AG04450 (cell line): ENCODE measurements at regions not wholly inside any gene's neighbourhood (a gene's known extent, or its start where the extent isn't known, plus 50 kb on each side); places are given as distances from the start of the nearest gene placed in this dataset.
A peak's percentile ranks its signal among the peaks of the same experiment; 100 is the strongest.
"Not testable (repeated sequence)": the region's sequence is repeated elsewhere in the genome, so short reads cannot be mapped to it uniquely, and the experiment has no call there.

Experiments used
- CTCF ChIA-PET: fragments of 300-600, 350-600 bp; formaldehyde crosslinking; extraction: SDS; loops from one replicate; lab custom pipeline; 2022; ENCODE audit warnings: antibody characterized with exemption, inconsistent platforms; lab: Charles Lee
- POLR2A ChIA-PET: fragments of 350-600 bp; formaldehyde crosslinking; extraction: SDS; loops from one replicate; lab custom pipeline; 2021; ENCODE audit warnings: antibody characterized with exemption, inconsistent platforms; lab: Yijun Ruan, JAX
- DNase-seq: peaks from one replicate; pipeline ENCODE4 v3.0.0-alpha.2; 2011; ENCODE audit warnings: low read depth, low spot score
- H3K27ac ChIP-seq: one replicate; pipeline ENCODE4 v1.5.1; 2012; ENCODE audit warnings: low read depth, low read length, control low read depth
- H3K27me3 ChIP-seq: one replicate; pipeline ENCODE4 v1.6.0; 2012; ENCODE audit warnings: low read length; ENCODE audit not compliant: control insufficient read depth, insufficient read depth
- H3K4me3 ChIP-seq: 2 replicates; pipeline ENCODE4 v1.5.1; 2011; ENCODE audit warnings: mild to moderate bottlenecking, low read depth, low read length, control low read depth
- H3K9me3 ChIP-seq: 2 replicates; pipeline ENCODE4 v1.5.1; 2012; ENCODE audit warnings: low read length; ENCODE audit not compliant: control insufficient read depth, insufficient read depth
- TF ChIP-seq, protein P1 (sequence below): IDR thresholded peaks from 2 replicates; pipeline ENCODE4 v1.5.1; 2011; ENCODE audit warnings: low read depth, low read length, control low read depth, inconsistent platforms

DNA sequence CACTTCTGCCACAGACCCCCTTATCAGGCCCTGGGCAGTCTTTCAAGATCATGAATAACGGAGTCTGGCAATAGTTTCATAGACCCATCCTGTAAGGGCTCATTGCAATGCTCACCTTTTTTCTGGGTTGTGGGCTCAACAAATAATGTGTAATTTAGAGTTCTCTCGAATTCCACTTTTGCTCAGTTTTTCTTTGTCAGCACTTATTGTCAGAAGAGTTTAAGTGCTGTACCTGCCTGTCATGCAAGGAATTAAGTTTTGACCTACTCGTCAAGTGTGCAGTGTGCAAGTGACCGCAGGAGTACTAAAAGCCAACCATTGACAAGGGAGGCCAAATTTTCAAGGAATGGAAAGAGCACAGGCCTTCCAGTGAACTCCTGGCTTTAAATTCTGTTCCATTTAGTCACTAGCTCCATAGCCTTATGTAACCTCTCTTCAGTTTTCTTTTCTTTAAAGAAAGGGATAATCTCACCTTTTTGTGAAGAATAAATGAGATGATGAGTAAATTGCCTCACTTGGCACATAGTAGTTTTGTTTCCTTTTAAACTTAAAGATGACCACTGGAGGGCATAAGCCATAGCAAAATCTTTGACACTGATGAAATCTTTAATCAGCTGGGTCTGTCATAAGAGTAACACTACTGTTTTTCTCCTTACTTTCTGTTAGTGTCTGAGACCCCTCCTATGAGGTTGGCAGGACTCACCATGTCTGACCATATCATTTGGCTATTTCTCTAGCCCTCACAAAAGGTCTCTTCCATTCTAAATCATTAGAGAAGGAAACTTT lies 313.3 kb downstream of the TYW1 start:
- CTCF ChIA-PET = no interaction called here

DNA sequence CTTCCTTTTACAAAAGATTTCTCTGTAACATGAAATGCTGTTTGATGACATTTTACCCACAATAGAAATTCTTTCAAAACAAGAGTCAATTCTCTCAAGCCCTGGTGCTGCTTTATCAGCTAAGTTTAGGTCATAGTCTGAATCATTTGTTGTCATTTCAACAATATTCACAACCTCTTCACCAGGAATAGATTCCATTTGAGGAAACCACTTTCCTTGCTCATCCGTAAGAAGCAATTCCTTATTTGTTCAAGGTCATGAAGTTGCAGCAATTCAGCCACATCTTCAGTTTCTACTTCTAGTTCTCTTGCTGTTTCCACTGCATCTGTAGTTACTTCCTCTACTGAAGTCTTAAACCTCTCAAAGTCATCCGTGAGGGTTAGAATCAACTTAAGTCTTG lies 315.3 kb downstream of the TYW1 start:
- ChIA-PET CTCF (no interaction called here), POLR2A (no interaction called here)
- TF ChIP-seq, protein P1, sequence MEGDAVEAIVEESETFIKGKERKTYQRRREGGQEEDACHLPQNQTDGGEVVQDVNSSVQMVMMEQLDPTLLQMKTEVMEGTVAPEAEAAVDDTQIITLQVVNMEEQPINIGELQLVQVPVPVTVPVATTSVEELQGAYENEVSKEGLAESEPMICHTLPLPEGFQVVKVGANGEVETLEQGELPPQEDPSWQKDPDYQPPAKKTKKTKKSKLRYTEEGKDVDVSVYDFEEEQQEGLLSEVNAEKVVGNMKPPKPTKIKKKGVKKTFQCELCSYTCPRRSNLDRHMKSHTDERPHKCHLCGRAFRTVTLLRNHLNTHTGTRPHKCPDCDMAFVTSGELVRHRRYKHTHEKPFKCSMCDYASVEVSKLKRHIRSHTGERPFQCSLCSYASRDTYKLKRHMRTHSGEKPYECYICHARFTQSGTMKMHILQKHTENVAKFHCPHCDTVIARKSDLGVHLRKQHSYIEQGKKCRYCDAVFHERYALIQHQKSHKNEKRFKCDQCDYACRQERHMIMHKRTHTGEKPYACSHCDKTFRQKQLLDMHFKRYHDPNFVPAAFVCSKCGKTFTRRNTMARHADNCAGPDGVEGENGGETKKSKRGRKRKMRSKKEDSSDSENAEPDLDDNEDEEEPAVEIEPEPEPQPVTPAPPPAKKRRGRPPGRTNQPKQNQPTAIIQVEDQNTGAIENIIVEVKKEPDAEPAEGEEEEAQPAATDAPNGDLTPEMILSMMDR = no peak
- Histone ChIP-seq H3K27me3 (no peaks in the 10 kb centered on the region), H3K4me3 (no peak overlapping the region), H3K9me3 (no peaks in the 10 kb centered on the region), H3K27ac (peak overlapping the region; percentile 52)
- DNase-seq = no peak

More for the DNA sequence above, 313.3 kb downstream of the TYW1 start:
- Histone ChIP-seq H3K27ac (no peak overlapping the region), H3K4me3 (no peak overlapping the region), H3K9me3 (no peaks in the 10 kb centered on the region), H3K27me3 (no peaks in the 10 kb centered on the region)
- POLR2A ChIA-PET = no interaction called here
- TF ChIP-seq, protein P1 = no peak
- no peak for DNase-seq

DNA sequence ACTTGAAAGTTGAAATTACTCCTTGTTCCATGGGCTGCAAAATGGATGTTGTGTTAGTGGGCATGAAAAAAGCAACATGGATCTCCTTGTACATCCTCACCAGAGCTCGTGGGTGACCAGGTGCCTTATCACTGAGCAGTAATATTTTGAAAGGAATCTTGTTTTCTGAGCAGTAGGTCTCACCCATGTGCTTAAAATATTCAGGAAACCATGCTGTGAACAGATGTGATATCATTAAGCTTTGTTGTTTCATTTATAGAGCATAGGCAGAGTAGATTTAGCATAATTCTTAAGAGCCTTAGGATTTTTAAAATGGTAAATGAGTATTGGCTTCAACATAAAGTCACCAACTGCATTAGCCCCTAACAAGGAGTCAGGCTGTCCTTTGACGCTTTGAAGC lies 316.6 kb downstream of the TYW1 start:
- no peaks in the 10 kb centered on the region for H3K9me3 ChIP-seq
- H3K27ac ChIP-seq = no peak overlapping the region
- POLR2A ChIA-PET = interaction anchor here (0.7 kb wide), 1 partner anchor 11 kb away, joined by 3 read pairs; no protein-coding TSS in a partner anchor
- H3K4me3 ChIP-seq = no peak overlapping the region
- CTCF ChIA-PET = no interaction called here
- DNase-seq = no peak
- no peaks in the 10 kb centered on the region for H3K27me3 ChIP-seq
- TF ChIP-seq, protein P1 = no peak

DNA sequence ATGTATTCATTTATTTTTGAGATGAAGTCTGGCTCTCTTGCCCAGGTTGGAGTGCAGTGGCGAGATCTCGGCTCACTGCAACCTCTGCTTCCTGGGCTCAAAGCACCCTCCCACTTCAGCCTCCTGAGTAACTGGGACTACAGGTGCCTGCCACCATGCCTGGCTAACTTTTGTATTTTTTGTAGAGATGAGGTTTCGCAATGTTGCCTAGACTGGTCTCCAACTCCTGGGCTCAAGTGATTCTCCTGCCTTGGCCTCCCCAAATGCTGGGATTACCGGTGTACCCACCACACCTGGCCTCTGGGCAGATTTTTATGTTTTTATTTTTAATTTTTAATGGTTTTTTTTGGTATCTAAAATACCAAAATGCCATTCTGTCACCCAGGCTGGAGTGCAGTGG lies 320.3 kb downstream of the TYW1 start:
- H3K27me3 ChIP-seq, CTCF ChIA-PET, H3K27ac ChIP-seq, DNase-seq, H3K9me3 ChIP-seq, H3K4me3 ChIP-seq, POLR2A ChIA-PET: not testable (repeated sequence)

DNA sequence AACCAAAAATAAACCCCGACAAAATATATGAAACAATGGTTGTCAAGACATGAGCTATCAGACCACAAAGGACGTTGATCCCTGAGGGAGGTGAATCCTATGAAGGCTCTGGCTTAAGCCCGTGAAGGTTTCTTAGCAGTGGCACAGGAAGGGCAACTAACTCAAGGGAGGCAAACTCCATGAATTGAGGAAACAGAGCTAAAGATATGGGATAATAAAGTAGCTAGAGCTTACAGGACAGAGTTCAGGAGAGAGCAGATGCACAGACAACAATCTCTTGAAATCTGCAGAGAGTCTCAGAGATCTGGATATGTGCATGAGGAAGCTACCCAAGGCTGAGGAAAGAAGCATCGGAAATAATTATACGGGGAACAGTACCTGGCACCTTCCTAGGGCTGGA lies 331.6 kb downstream of the TYW1 start:
- DNase-seq, H3K27ac ChIP-seq, CTCF ChIA-PET, H3K9me3 ChIP-seq, POLR2A ChIA-PET, H3K27me3 ChIP-seq, H3K4me3 ChIP-seq: not testable (repeated sequence)

DNA sequence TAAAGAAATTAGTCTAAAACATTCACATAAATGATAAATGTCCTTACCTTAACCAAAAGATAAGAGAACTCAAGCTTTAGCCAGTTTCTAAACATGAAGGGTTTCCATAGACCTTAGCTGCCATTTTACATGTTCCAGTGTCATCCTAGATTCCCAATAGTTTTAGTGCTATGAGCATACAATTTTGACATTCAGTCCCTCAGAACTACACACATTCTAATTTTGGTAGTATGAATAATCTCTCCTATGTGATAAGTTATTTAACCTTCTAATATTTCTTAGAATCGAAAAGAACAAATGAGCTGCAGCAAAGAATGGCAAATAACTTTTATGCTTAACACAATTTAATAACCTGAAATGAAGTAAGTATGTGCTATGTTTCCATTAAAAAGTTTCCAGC lies 338.5 kb downstream of the TYW1 start:
- POLR2A ChIA-PET, DNase-seq, CTCF ChIA-PET, H3K4me3 ChIP-seq, H3K9me3 ChIP-seq, H3K27ac ChIP-seq, H3K27me3 ChIP-seq: not testable (repeated sequence)

DNA sequence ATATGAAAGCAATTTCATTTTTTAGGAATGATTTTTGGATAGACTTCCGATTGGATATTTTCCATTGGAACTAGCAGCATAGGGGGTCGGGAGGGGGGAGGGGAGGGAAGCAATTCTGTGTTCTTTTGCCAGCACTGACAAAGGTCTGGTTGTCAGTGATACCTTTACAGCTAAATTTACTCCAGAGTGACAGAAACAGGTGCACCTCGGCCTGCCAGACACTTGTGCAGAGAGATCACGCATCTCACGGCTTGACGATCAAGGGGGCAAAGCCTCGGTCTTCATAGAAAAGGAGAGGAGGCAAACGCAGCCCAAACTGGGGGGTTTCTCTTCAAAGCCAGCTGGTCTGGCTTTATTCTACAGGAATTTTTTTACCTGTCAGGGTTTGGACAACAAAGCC lies 339.0 kb downstream of the TYW1 start:
- H3K27me3 ChIP-seq, H3K9me3 ChIP-seq, H3K27ac ChIP-seq, H3K4me3 ChIP-seq, POLR2A ChIA-PET, CTCF ChIA-PET, DNase-seq: not testable (repeated sequence)

DNA sequence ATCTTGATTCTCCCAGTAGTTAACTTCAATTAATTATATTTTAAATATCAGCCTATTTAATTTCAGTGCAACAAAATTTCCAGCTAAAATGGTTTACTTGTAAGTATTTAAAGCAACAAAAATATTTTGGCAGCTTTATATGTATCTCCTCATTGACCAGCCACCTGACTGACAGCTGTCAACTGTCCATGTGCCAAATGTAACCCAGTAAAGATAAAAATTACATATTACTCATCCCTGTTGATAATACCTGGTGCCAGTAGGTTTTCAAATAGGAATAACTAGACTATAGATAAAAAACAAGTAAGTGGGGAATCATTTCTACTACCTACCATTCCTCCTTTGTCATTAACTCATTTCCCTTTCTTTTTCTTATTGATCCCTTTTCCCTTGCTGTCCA lies 341.9 kb downstream of the TYW1 start:
- POLR2A ChIA-PET, H3K9me3 ChIP-seq, CTCF ChIA-PET: not testable (repeated sequence)

More for the DNA sequence above, 341.9 kb downstream of the TYW1 start:
- not testable (repeated sequence) for DNase-seq, H3K27me3 ChIP-seq, H3K4me3 ChIP-seq, H3K27ac ChIP-seq
